HG02623 (cell line): ENCODE measurements at regions not wholly inside any gene's neighbourhood (a gene's known extent, or its start where the extent isn't known, plus 50 kb on each side); places are given as distances from the start of the nearest gene placed in this dataset.

ENCODE experiments used
- ATAC-seq: cut with Tn5 transposase; IDR thresholded peaks from one replicate; pipeline ENCODE4 v1.9.1; 2021; ENCODE audit warnings: moderate library complexity; ENCODE audit not compliant: unreplicated experiment

DNA sequence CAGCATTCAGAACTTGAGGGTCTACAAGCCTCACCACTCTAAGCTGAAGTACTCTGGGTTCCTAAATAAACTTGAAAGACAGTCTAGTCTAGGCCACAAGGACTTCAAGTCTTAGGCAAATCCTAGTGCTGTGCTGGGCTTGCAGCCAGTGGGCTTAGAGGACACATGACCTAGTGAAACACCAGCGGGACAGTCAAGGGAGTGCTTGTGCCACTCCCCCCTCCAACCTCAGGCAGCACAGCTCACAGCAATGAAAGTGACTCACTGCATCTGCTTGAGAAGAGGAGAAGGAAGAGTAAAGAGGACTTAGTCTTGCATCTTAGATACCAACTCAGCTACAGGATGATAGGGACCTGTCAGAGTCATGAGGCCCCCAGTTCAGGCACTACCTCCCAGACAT, 438.1 kb downstream of the IPO8 start:
- no peak for ATAC-seq

GRCh38 chr12:30251546-30251945, 444.1 kb downstream of the IPO8 start:
- ATAC-seq = no peak

- no peak for ATAC-seq
These were observed 452.2 kb downstream of the IPO8 start for GRCh38 chr12:30243426-30243825.

GRCh38 chr12:30219047-30219446, 435.3 kb upstream of the TMTC1 start:
- ATAC-seq = no peak

DNA sequence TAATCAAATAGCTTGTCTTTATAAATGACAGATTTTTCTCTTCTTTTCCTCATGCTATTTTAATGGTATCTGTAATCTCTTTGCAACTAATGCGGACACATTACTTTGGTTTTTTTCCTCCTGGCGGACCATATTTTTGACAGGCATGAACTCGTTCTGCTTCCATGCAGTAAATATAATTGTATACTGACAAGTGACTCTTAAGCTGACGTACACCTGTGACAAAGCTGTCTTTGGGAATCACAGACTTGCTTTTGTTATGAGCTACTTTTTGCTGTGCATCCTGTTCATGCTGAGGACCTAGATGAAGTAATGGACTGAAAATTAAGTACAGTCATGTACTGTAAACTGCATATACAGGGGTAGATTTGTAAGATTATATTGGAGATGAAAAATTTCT, 434.3 kb upstream of the TMTC1 start:
- ATAC-seq = no peak

DNA sequence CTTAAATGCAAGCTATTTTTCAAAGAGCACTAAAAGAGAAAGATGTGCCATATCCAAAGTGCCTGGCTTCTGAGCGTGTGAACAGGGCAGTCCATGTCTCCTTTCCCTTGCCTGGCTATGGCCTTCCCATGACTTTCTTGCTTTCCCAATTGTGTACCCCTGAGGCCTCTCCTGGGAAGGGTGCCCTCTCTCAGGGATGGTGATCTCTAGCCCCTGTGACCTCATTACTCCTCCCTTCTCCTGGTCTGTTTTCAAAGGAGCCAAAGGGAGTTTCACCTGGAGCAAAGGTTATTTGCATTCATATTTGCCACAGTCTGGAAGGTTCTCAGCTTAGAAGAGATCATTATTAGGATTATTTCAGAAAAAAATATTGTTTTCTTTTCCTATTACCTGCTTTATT, 429.4 kb upstream of the TMTC1 start:
- ATAC-seq = no peak

GRCh38 chr12:30211743-30212142, 428.0 kb upstream of the TMTC1 start:
- ATAC-seq = no peak

GRCh38 chr12:30203981-30204380, 420.2 kb upstream of the TMTC1 start:
- no peak for ATAC-seq

DNA sequence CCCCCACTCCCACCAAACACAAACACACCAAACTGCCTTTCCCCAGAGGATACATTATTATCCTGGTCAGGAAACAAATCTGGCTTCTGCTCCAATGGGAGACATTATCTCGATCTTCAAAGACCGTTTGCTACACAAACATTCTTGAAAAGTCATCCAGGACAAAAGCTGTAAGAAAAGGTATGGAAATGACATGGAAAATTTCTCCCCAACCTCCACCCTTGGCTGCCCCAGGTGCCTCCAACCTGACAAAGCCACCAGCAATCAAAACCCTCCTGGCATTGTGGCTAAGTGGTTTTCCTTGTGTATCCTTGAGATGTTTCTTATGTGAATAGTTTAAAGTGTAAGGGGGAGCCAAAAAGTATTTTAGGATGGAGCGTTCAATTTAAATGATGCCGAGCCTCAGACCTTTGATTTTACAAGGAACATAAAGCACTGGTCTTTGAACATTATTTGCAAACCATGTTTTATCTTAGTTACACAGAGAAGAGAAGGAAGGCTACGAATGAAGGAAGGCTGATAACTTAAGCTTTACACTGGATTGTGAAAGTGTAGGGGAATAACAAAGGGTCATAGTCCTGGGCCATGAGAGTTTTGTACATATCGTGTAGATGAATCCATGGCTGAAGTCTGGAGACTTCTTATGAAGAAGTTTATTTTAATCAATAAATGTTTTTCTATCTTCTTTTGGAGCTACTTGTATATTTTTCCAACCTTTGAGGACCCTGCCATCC, 418.9 kb upstream of the TMTC1 start:
- no peak for ATAC-seq

- ATAC-seq = no peak
These were observed 417.8 kb upstream of the TMTC1 start for GRCh38 chr12:30201301-30202160.

DNA sequence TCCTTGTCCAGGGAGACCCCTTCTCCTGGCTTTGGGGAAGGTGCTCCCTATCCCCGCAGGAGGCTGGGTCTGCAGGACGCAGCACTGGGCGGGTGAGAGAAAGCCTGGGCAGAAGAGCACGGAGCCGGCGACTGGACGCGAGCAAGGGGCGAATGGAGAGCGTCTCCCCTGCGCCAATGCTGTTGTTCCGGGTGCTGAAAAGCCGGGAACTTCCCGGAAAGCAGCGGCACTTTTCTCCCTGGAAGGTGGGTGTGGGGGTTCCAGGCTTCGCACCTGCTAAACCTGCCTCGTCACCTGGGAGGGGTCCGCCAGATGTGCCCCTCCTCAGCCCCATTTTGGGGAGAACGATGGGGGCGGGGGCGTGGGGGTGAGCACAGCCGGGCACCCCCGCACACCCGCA, 417.1 kb upstream of the TMTC1 start:
- ATAC-seq = no peak

DNA sequence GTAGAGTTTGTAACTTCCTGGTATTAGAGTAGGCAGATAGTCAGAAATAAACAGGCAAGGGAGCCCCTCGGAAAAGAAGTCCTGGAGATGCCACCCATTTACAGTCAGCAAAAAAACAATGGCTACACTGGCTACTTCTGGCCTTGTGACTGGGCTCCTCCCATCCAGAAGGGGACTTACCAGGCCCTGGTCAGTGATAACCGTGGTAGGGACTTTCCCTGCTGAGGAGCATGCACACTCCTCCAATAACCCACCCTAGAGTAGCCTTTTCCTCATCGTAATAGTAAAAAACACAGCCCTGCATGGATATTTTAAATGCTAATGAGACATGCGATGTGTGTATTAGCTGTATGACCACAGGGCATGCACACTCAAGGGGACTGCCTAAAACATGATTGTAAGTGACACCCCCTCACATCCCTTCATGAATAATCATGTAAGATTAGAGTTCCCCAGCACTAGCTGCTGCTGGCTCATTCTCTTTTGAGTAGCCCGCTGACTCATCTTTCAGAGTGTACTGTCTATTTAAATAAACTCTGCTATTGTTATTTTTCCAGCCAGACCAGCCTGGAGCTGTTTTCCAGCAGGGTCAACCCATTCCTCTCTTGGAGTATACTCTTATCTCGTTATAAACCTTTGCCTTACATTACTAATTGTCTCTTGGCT, 413.8 kb upstream of the TMTC1 start:
- peak; percentile 45 for ATAC-seq

- no peak for ATAC-seq
These were observed 408.1 kb upstream of the TMTC1 start for GRCh38 chr12:30191696-30192455.

GRCh38 chr12:30188602-30189326, 405.0 kb upstream of the TMTC1 start:
- ATAC-seq = no peak

DNA sequence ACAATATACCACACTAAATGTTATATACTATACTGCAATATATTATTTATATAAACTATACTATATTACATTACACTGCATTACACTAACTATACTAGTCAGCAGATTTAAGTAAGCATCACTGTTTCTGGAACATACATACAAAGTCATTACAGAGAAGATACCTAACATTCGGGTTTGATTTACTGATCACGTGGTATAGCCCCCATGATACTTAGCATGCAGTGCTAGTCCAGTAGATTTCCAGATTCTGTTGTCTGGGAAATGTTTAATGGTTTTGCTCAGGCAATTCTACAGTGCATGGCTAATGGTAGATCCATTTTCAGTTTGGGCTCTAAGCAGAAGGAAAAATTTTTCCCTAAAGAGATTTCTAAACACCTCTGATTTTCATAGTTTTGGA, 403.7 kb upstream of the TMTC1 start:
- ATAC-seq = no peak

- ATAC-seq = no peak
These were observed 397.6 kb upstream of the TMTC1 start for GRCh38 chr12:30181334-30181733.

DNA sequence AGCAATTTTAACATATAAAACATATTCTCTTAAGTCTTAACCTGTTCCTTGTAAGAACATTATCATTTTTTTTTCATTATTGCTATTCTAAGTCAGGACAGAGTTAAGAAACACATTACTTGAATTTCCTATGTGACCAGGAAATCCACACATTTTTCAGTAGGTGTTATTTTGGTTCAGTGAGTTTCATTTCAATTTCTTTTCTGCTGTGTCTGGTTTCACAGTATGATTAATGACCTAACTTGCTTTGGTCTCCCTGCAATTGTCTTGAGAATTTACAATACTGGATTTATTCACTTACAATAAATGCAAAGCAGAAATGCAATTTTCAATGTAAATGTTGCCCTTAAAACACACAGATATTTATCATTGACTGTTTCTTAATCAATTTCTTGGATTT, 396.9 kb upstream of the TMTC1 start:
- ATAC-seq = no peak

GRCh38 chr12:30178916-30179315, 395.2 kb upstream of the TMTC1 start:
- ATAC-seq = no peak

GRCh38 chr12:30169839-30170591, 386.3 kb upstream of the TMTC1 start:
- ATAC-seq = no peak
